Tibial nerve (tissue), 3 donors: ENCODE measurements at regions not wholly inside any gene's neighbourhood (a gene's known extent, or its start where the extent isn't known, plus 50 kb on each side); places are given as distances from the start of the nearest gene placed in this dataset.

Experiments
- EP300 ChIP-seq, 2 donors: sonication (generic); formaldehyde crosslinking; IDR thresholded peaks; one replicate each; pipeline ENCODE4 v1.6.1; 2017; ENCODE audit warnings: antibody characterized with exemption in 2 of 2, mild to moderate bottlenecking in 1 of 2
- POLR2A ChIP-seq, 2 donors: fragments of 450-650 bp; IDR thresholded peaks; one replicate each; pipeline ENCODE4 v1.6.1; 2017; ENCODE audit warnings: antibody characterized with exemption in 2 of 2, mild to moderate bottlenecking in 2 of 2, moderate library complexity in 2 of 2

DNA sequence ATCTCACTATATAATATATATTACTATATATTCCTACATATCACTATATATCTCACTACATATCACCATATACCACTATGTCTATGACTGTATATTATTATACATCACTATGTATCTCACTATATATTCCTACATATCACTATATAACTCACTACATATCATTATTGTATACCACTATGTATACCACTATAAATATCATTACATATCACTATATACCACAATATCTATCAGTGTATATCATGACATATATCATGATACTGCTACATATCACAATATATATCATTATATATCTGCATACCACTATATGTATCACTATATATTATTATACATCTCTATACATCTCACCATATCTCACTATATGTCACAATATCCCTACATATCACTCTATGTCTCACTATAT, 121.5 kb downstream of the ASCL4 start:
- no peak for TF ChIP-seq EP300 (IDR thresholded peaks at IDR 0.05)
- TF ChIP-seq POLR2A (IDR thresholded peaks at IDR 0.05), result no peak
